Activated CD4-positive, alpha-beta T cell treated with anti-CD3 and anti-CD28 coated beads, Interleukin-2, amount 50 U/mL, for 1 hour (primary cell): ENCODE measurements at regions not wholly inside any gene's neighbourhood (a gene's known extent, or its start where the extent isn't known, plus 50 kb on each side); places are given as distances from the start of the nearest gene placed in this dataset.

Source experiments
- DNase-seq: peaks from one replicate; pipeline ENCODE4 v3.0.0-alpha.2; 2020

DNA sequence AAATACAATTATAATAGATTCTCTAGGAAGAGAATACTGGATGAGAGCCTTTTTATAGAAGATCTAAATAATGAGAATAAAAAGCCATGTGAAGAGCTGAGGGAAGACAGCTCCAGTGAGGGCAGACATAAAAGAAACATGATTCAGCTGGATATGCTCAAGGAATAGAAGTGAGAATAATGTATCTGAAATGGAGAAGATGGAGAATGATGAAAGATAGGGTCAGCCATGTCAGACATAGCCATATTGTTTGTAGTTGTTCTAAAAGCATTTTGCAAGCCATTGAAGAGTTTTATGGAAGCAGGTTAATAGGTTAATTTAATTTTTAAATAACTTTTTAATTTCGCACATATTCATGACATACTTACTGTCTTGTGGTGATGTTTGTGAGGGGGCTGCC, 713.5 kb upstream of the ARPP21 start:
- no peak for DNase-seq

GRCh38 chr3:34929036-34929435, 710.3 kb upstream of the ARPP21 start:
- DNase-seq = no peak

- no peak for DNase-seq
Measured at GRCh38 chr3:34934660-34935059, 704.7 kb upstream of the ARPP21 start.

DNA sequence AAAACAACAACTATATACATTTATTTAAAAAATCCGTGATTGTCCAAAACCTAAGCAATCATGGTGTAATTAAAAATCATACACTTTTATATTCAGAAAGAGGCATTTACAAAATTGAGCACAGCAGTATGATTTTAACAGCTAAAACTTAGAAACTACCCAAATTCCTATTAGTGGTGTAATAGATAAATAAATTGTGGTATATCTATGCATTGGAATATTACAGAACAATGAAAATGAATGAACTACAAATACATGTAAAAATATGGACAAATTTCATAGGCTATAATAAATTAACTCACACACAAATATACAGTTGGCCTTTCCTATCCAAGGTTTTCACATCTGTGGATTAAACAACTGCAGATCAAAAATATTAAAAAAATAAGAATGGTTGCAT, 700.5 kb upstream of the ARPP21 start:
- DNase-seq = no peak

- DNase-seq = no peak
Measured at GRCh38 chr3:34942256-34942655, 697.1 kb upstream of the ARPP21 start.

DNA sequence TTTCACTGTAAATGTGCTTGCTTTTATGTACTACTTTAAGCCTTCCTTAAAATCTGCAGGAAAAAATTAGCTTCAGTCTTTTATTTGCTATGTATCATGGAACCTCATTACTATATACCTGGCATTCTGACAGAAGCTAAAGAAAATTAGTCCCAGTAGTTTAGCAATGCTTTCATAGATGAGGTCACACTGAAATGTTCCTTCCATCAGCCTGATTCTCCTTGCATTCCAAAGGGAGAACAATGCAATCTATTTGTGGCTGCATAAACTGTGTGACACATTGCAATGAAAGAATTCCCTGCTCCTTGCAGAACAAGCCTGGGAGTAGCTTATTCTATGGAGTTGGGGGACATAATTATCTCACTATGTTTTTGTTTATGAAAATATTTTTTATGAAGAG, 691.5 kb upstream of the ARPP21 start:
- DNase-seq = no peak

DNA sequence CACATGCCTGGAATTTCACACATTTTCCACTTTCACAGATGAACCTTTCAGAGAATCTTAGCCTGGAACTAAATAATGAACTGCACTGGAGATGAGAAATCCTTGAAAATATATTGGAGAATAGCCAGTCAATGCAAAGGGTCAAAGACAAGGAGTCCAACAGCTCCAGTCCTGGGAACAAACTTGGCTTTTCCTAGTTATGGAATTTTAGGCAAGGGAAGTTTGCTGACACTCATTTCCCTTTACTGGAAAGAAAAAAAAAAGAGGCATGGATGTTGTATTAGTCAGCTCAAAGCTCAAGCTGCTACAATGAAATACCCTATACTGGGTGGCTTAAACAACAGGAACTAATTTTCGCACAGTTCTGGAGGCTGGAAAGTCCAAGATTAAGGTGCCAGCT, 690.8 kb upstream of the ARPP21 start:
- DNase-seq = no peak

GRCh38 chr3:34955680-34956079, 683.6 kb upstream of the ARPP21 start:
- no peak for DNase-seq

GRCh38 chr3:34956511-34956910, 682.8 kb upstream of the ARPP21 start:
- no peak for DNase-seq

DNA sequence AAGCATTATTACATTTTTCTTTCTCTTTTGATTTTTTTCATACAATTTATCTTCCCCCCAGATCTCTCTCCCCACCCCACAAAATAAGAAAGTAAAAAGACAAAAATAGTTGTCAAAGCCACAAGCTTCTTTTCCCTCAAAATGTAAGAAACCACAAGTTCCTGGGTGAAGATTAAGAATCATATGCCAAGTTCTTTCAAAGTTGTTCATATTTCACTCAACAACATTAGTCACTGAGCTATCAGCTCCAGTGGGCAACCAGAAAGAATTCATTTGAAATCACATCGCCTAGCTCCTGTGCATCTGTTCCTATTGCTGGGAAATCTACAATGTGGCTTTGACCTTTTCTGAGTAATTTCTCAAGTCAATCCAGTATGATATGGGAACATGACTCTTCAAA, 681.6 kb upstream of the ARPP21 start:
- DNase-seq = no peak

DNA sequence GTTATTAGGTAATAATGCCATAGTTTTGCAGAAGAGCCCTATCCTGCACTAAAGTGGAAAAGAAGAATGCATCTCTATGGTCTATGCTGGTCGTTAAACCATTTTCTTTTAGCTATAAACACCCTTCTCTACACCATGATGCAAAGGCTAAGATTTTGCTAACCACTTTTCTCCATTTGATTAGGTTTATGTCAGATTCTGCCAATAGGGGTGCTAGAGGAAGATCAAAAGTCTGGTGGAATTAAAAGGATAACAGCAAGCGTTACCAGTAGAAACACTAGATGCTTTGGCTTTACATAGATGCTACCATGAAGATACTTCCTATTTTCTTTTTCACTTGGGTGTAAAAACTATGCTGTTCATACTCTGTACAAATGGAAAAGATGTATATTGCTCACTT, 669.8 kb upstream of the ARPP21 start:
- no peak for DNase-seq

GRCh38 chr3:34972481-34972880, 666.8 kb upstream of the ARPP21 start:
- DNase-seq = no peak

GRCh38 chr3:34973586-34973985, 665.7 kb upstream of the ARPP21 start:
- DNase-seq = no peak

- DNase-seq = no peak
Measured at GRCh38 chr3:34983631-34984030, 655.7 kb upstream of the ARPP21 start.

GRCh38 chr3:34988296-34988695, 651.0 kb upstream of the ARPP21 start:
- DNase-seq = no peak

DNA sequence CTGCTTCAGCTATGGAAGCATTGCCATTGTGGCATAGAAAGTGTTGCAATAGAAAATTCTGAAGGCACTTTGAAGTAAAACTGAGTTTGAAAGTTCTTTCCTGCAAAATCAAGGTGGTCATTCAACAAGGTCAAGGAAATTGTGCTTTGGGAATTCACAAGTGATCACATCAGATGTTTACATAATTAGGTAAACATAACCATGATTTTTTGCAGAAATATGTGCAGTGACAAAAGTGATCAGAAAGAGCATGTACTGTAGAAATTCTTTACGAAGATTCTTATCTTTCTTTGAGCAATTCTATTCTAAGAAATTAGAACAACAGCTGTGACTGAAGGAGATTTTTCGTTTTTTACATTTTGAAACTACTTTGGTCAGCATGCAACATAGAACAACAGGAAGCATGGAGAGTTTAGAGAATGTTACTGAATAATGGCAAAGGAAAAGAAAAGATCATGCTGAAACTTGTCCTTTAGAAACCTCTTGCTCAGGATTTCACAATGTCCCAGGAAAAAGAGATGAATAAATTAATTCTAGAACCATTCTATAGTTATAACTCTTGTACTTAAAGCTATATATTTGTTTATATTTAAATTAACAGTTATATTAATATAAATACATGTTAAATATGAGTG, 643.4 kb upstream of the ARPP21 start:
- no peak for DNase-seq

DNA sequence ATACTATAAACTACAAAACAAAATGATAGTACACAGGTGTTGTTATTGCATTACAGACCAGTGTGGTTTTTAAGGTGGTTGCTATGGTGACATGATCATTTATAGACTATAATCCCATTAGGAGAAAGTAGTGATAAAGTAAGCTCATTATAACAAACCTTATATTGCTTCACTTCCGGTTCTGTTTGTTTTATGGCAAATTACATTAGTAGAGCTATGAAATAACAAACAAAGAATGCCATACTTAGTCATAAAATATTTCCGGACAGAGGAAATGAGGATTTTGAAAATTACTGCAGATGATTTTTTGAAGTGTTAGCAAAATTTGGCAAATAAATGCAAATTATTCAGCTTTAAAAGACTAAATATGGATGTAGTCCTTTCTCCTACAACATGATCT, 640.4 kb upstream of the ARPP21 start:
- DNase-seq = no peak

DNA sequence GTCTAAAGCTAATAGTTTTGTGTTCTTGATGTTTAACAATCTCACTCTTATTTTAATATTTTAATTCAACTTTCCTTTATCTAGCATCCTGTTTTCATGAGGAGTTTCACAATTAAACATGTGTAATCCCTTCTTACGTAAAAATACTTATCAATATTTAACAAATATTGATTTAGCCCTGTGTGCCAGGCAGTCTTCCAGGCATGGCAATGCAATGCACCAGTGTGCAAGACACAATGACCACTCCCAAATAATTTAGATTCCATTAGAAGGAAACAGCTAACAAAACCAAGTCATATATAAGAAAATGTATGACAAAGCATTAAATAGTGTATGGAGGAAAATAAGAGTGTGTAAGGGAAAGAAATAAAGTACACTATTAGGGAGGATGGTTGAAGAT, 627.1 kb upstream of the ARPP21 start:
- DNase-seq = no peak

DNA sequence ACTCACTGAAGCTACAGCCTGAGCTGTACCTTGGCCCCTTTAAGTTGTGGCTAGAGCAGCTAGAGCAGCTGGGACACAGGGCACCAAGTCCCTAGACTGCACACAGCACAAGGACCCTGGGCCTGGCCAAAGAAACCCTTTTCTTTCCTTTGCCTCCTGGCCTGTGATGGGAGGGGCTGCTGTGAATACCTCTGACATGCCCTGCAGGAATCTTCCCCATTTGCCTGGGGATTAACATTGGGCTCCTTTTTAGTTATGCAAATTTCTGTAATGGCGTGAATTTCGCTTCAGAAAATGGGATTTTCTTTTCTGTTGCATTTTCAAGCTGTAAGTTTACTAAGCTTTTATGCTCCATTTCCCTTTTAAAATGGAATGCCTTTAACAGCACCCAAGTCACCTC, 611.2 kb upstream of the ARPP21 start:
- no peak for DNase-seq

DNA sequence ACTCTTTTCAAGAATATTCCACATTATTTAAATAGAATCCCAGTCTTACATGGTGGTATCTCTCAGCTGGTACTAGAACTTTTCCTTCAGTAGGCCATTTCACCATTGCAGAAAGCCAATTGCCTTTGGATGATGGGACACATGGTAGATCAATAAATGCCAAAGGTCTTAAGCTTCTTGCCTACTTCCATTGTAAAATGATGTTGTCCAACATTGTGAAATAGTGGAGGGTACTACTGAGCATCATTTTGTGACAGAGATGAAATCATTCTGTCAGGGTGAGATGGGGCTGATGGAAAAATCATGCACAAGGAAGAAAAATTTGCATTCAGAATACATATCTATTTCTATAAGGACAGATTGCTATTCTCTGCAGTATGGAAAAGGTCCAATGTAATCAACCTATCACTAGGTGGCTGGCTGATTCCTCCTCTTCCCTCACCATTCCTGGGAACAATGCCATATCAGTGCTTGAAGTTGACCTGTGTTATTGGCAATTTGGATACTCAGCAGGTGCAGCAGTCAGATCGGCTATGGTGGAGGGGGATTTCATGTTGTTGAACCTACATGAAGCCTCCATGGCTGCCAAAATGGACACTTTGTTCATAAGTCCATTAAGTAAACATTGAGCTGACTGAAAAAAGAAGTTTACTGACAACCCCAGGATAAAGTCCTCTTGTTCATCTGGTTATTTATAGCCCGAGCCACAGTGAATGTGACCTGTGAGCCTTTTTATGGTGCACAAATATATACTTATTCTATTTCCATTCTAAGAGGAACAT, 596.9 kb upstream of the ARPP21 start:
- no peak for DNase-seq

GRCh38 chr3:35043040-35043439, 596.3 kb upstream of the ARPP21 start:
- DNase-seq = no peak

GRCh38 chr3:35044190-35044589, 595.1 kb upstream of the ARPP21 start:
- no peak for DNase-seq

- no peak for DNase-seq
Measured at GRCh38 chr3:35045118-35045517, 594.2 kb upstream of the ARPP21 start.

GRCh38 chr3:35064761-35065160, 574.6 kb upstream of the ARPP21 start:
- no peak for DNase-seq

GRCh38 chr3:35065891-35066290, 573.4 kb upstream of the ARPP21 start:
- no peak for DNase-seq
